T-helper 22 cell (primary cell): ENCODE measurements at regions not wholly inside any gene's neighbourhood (a gene's known extent, or its start where the extent isn't known, plus 50 kb on each side); places are given as distances from the start of the nearest gene placed in this dataset.

Source experiments
- DNase-seq: peaks from one replicate; pipeline ENCODE4 v3.0.0-alpha.2; 2020; ENCODE audit warnings: low read depth

GRCh38 chr15:93866948-93867347 is 364.4 kb upstream of the MCTP2 start:
- DNase-seq: no peak

- no peak for DNase-seq
These were observed 364.9 kb upstream of the MCTP2 start for GRCh38 chr15:93866476-93866875.

GRCh38 chr15:93865586-93865985 is 365.8 kb upstream of the MCTP2 start:
- no peak for DNase-seq

GRCh38 chr15:93862791-93863190 is 368.6 kb upstream of the MCTP2 start:
- no peak for DNase-seq

GRCh38 chr15:93861956-93862741 is 369.2 kb upstream of the MCTP2 start:
- no peak for DNase-seq

- DNase-seq: no peak
These were observed 369.9 kb upstream of the MCTP2 start for GRCh38 chr15:93861413-93861812.

- DNase-seq: no peak
These were observed 370.7 kb upstream of the MCTP2 start for GRCh38 chr15:93860701-93861100.

GRCh38 chr15:93859176-93859575 is 372.2 kb upstream of the MCTP2 start:
- no peak for DNase-seq

GRCh38 chr15:93855181-93855826 is 376.1 kb upstream of the MCTP2 start:
- no peak for DNase-seq

GRCh38 chr15:93854088-93854487 is 377.3 kb upstream of the MCTP2 start:
- no peak for DNase-seq

GRCh38 chr15:93852761-93853160 is 378.6 kb upstream of the MCTP2 start:
- no peak for DNase-seq

GRCh38 chr15:93848490-93848889 is 382.9 kb upstream of the MCTP2 start:
- no peak for DNase-seq

GRCh38 chr15:93848076-93848475 is 383.3 kb upstream of the MCTP2 start:
- DNase-seq: no peak

GRCh38 chr15:93846148-93846547 is 385.2 kb upstream of the MCTP2 start:
- no peak for DNase-seq

- DNase-seq: no peak
These were observed 393.9 kb upstream of the MCTP2 start for GRCh38 chr15:93837450-93837849.

- DNase-seq: no peak
These were observed 396.0 kb upstream of the MCTP2 start for GRCh38 chr15:93835344-93835743.

GRCh38 chr15:93831641-93832040 is 399.7 kb upstream of the MCTP2 start:
- no peak for DNase-seq

GRCh38 chr15:93830221-93831080 is 400.9 kb upstream of the MCTP2 start:
- no peak for DNase-seq

- DNase-seq: no peak
These were observed 402.1 kb upstream of the MCTP2 start for GRCh38 chr15:93829115-93829870.

- DNase-seq: no peak
These were observed 404.6 kb upstream of the MCTP2 start for GRCh38 chr15:93826790-93827189.

GRCh38 chr15:93826293-93826692 is 405.1 kb upstream of the MCTP2 start:
- no peak for DNase-seq

- no peak for DNase-seq
These were observed 405.7 kb upstream of the MCTP2 start for GRCh38 chr15:93825682-93826081.
